Pancreas (tissue), 10 donors: ENCODE measurements at regions not wholly inside any gene's neighbourhood (a gene's known extent, or its start where the extent isn't known, plus 50 kb on each side); places are given as distances from the start of the nearest gene placed in this dataset.

ENCODE experiments used
- ATAC-seq, 4 donors: fragments of 200-7000 bp; cut with Tn5 transposase; one replicate each; pipeline versions ENCODE4 v1.8.0 to v1.9.1; 2020; ENCODE audit warnings: mild to moderate bottlenecking in 4 of 4, moderate library complexity in 4 of 4
- DNase-seq, 6 donors: peaks; one replicate each; pipeline ENCODE4 v3.0.0-alpha.2; 2020
- FAIRE-seq: peaks from 2 replicates; lab custom pipeline; 2012; peaks lifted over from hg19 to GRCh38; lab: Jason Lieb, UNC
- H3K27ac ChIP-seq, 4 donors: fragments of 200-600 bp; sonication (generic); 1 replicate in 3 of 4; 2 replicates in 1 of 4; pipeline versions ENCODE4 v1.5.0 to v1.8.0; 2020
- H3K27me3 ChIP-seq, 4 donors: fragments of 200-600 bp; one replicate each; pipeline ENCODE4 v1.8.0; 2021
- H3K36me3 ChIP-seq, 3 donors: fragments of 200-600 bp; sonication (generic) in 1 of 3; one replicate each; pipeline versions ENCODE4 v1.5.0 to v1.8.0; 2020 to 2021
- H3K4me1 ChIP-seq, 3 donors: fragments of 200-600 bp; one replicate each; pipeline ENCODE4 v1.8.0; 2021
- H3K4me3 ChIP-seq, 4 donors: fragments of 200-600 bp; sonication (generic) in 2 of 4; one replicate each; pipeline versions ENCODE4 v1.5.0 to v1.8.0; 2020 to 2021
- H3K9me3 ChIP-seq, 4 donors: fragments of 200-600 bp; one replicate each; pipeline ENCODE4 v1.8.0; 2021
- CTCF ChIP-seq, 4 donors: fragments of 200-600 bp; sonication (generic) in 3 of 4; IDR thresholded peaks; one replicate each; pipeline versions ENCODE4 v1.5.0 to v1.8.0; 2021; ENCODE audit warnings: antibody characterized with exemption in 4 of 4
- WGBS, 2 donors: extraction: QIAGEN DNeasy Blood & Tissue Kit; methylation state at CpG; one replicate each; pipeline ENCODE4 v1.1.7; 2013; 5-methylcytosine and 5-hydroxymethylcytosine counted together
- intact Hi-C, 3 donors: fragments of 100-400 bp; cut with DNase I; formaldehyde crosslinking; loops; one replicate each; pipeline versions ENCODE4 v1.11.1 to v1.14.2; 2022
- donor health status: healthy with polysubstance abuse.
- donor health status: DM: no; HTN: no; CAD: no; lungs with moderate emphysema.
- donor health status: DM: no; HTN: no; CAD: no.
- donor health status: control.
- donor health status: control.
- donor health status: Bipolar disorder and iron deficiency.
- donor health status: DM: yes; HTN: yes; CAD: no.
- donor health status: DM: no; HTN: no; CAD: no.
- donor health status: DM: no; HTN: no; CAD: no.
- donor health status: DM: yes; HTN: yes; CAD: no.

- H3K36me3 ChIP-seq: no peaks in the 10 kb centered on the region
- DNase-seq (no peak), FAIRE-seq (no peak), ATAC-seq (no peak)
- H3K4me3 ChIP-seq: no peak overlapping the region
- no peaks in the 10 kb centered on the region for H3K9me3 ChIP-seq
- H3K27me3 ChIP-seq: no peaks in the 10 kb centered on the region
- no peak overlapping the region for H3K27ac ChIP-seq
- 76 to 88% methylated on average over 1 of the region's 1 CpG for WGBS, 2 donors
- no peak for TF ChIP-seq CTCF (IDR thresholded peaks at IDR 0.05)
- intact Hi-C loops: no loop called here
- no peaks in the 10 kb centered on the region for H3K4me1 ChIP-seq
Measured at GRCh38 chr13:30565658-30566057, 52.1 kb upstream of the USPL1 start.

GRCh38 chr13:30567072-30567471 lies 50.6 kb upstream of the USPL1 start:
- Histone ChIP-seq H3K9me3 (no peaks in the 10 kb centered on the region), H3K36me3 (no peaks in the 10 kb centered on the region), H3K4me3 (no peak overlapping the region), H3K4me1 (no peaks in the 10 kb centered on the region), H3K27me3 (no peaks in the 10 kb centered on the region), H3K27ac (no peak overlapping the region)
- DNase-seq (no peak), FAIRE-seq (no peak), ATAC-seq (no peak)
- 84 to 94% methylated on average over 2 of the region's 2 CpGs for WGBS, 2 donors
- intact Hi-C loops: no loop called here
- no peak for TF ChIP-seq CTCF (IDR thresholded peaks at IDR 0.05)
